SK-N-SH treated with all-trans-retinoic acid at 6 μM for 48 hours (cell line): ENCODE measurements at regions not wholly inside any gene's neighbourhood (a gene's known extent, or its start where the extent isn't known, plus 50 kb on each side); places are given as distances from the start of the nearest gene placed in this dataset.

ENCODE experiments used
- ATAC-seq: fragments of 200-7000 bp; cut with Tn5 transposase; 3 replicates; pipeline ENCODE4 v1.9.1; 2020; ENCODE audit warnings: mild to moderate bottlenecking, moderate library complexity
- ARNTL ChIP-seq: fragments of 450-650 bp; formaldehyde crosslinking; IDR thresholded peaks from 2 replicates; pipeline ENCODE4 v1.5.0; 2020; ENCODE audit warnings: low read depth, mild to moderate bottlenecking, moderate library complexity, borderline replicate concordance
- CREB5 ChIP-seq: fragments of 250-450 bp; sonication (Bioruptor Pico); IDR thresholded peaks from 2 replicates; pipeline ENCODE4 v1.5.1; 2020; ENCODE audit warnings: low read depth, mild to moderate bottlenecking, moderate library complexity
- CSRNP3 ChIP-seq: fragments of 250-450 bp; sonication (Bioruptor Pico); IDR thresholded peaks from 2 replicates; pipeline ENCODE4 v1.5.1; 2021; ENCODE audit warnings: mild to moderate bottlenecking, moderate library complexity
- ESRRG ChIP-seq: fragments of 250-450 bp; sonication (Bioruptor Pico); IDR thresholded peaks from 2 replicates; pipeline ENCODE4 v1.6.1; 2021; ENCODE audit warnings: mild to moderate bottlenecking
- GLIS3 ChIP-seq: fragments of 250-450 bp; sonication (Bioruptor Pico); IDR thresholded peaks from 2 replicates; pipeline ENCODE4 v1.5.0; 2020; ENCODE audit warnings: mild to moderate bottlenecking, moderate library complexity
- ISL1 ChIP-seq: fragments of 250-450 bp; sonication (Bioruptor Pico); IDR thresholded peaks from 2 replicates; pipeline ENCODE4 v2.1.2; 2022; ENCODE audit warnings: mild to moderate bottlenecking, moderate library complexity
- OSR1 ChIP-seq: fragments of 250-450 bp; sonication (Bioruptor Pico); IDR thresholded peaks from 2 replicates; pipeline ENCODE4 v1.8.0; 2022; ENCODE audit warnings: moderate library complexity, mild to moderate bottlenecking, inconsistent platforms
- PATZ1 ChIP-seq: fragments of 250-450 bp; sonication (Bioruptor Pico); IDR thresholded peaks from 2 replicates; pipeline ENCODE4 v1.8.0; 2020; ENCODE audit warnings: mild to moderate bottlenecking, moderate library complexity, borderline replicate concordance
- POU6F1 ChIP-seq: fragments of 250-450 bp; sonication (Bioruptor Pico); IDR thresholded peaks from 2 replicates; pipeline ENCODE4 v1.8.0; 2021; ENCODE audit warnings: low read depth, mild to moderate bottlenecking, moderate library complexity, borderline replicate concordance
- PPARA ChIP-seq: fragments of 250-450 bp; sonication (Bioruptor Pico); IDR thresholded peaks from 2 replicates; pipeline ENCODE4 v1.5.0; 2020; ENCODE audit warnings: mild to moderate bottlenecking, borderline replicate concordance
- RARB ChIP-seq: fragments of 250-450 bp; sonication (Bioruptor Pico); IDR thresholded peaks from 2 replicates; pipeline ENCODE4 v1.8.0; 2021; ENCODE audit warnings: mild to moderate bottlenecking, moderate library complexity
- TCF4 ChIP-seq: fragments of 250-450 bp; sonication (Bioruptor Pico); IDR thresholded peaks from 2 replicates; pipeline ENCODE4 v1.8.0; 2021; ENCODE audit warnings: mild to moderate bottlenecking, moderate library complexity, borderline replicate concordance
- TOX ChIP-seq: fragments of 250-450 bp; sonication (Bioruptor Pico); IDR thresholded peaks from 2 replicates; pipeline ENCODE4 v1.8.0; 2021; ENCODE audit warnings: mild to moderate bottlenecking, moderate library complexity, borderline replicate concordance
- TSHZ2 ChIP-seq: fragments of 250-450 bp; sonication (Bioruptor Pico); IDR thresholded peaks from 2 replicates; pipeline ENCODE4 v1.5.0; 2020; ENCODE audit warnings: mild to moderate bottlenecking, moderate library complexity
- ZC3H10 ChIP-seq: fragments of 250-450 bp; sonication (Bioruptor Pico); IDR thresholded peaks from 2 replicates; pipeline ENCODE4 v1.5.1; 2021; ENCODE audit warnings: mild to moderate bottlenecking, moderate library complexity
- ZFP3 ChIP-seq: fragments of 250-450 bp; sonication (Bioruptor Pico); IDR thresholded peaks from 2 replicates; pipeline ENCODE4 v1.5.0; 2020; ENCODE audit warnings: mild to moderate bottlenecking, moderate library complexity
- ZNF565 ChIP-seq: fragments of 450-650 bp; formaldehyde crosslinking; conservative IDR thresholded peaks from 2 replicates; pipeline ENCODE4 v1.5.0; 2020; ENCODE audit warnings: low read depth, mild to moderate bottlenecking, moderate library complexity
- ZNF8 ChIP-seq: fragments of 450-650 bp; formaldehyde crosslinking; IDR thresholded peaks from 2 replicates; pipeline ENCODE4 v1.5.0; 2020; ENCODE audit warnings: mild to moderate bottlenecking, moderate library complexity

- no peak for TF ChIP-seq TSHZ2 (CRISPR knock-in tag)
- no peak for TF ChIP-seq ZNF8 (CRISPR knock-in tag)
- TF ChIP-seq, all 23 proteins: peak for 0
Measured at GRCh38 chr7:112965506-112965905, 121.1 kb downstream of the GPR85 start (continued).

- no peak for TF ChIP-seq CSRNP3
- no peak for TF ChIP-seq OSR1 (CRISPR knock-in tag)
- no peak for TF ChIP-seq RARB (CRISPR knock-in tag)
- no peak for TF ChIP-seq ZFP3 (CRISPR knock-in tag)
- no peak for ATAC-seq
Measured at GRCh38 chr7:112963634-112964033, 123.0 kb downstream of the GPR85 start.

- TF ChIP-seq POU6F1 (CRISPR knock-in tag), result no peak
- no peak for TF ChIP-seq GLIS3 (CRISPR knock-in tag)
- no peak for TF ChIP-seq ISL1 (CRISPR knock-in tag)
- TF ChIP-seq ZNF565, result no peak
- no peak for TF ChIP-seq CREB5 (CRISPR knock-in tag)
- TF ChIP-seq PPARA (CRISPR knock-in tag), result no peak
- no peak for TF ChIP-seq TCF4 (CRISPR knock-in tag)
- TF ChIP-seq OSR1 (CRISPR knock-in tag), result no peak
- TF ChIP-seq TSHZ2 (CRISPR knock-in tag), result no peak
- TF ChIP-seq TOX (CRISPR knock-in tag), result no peak
- TF ChIP-seq ESRRG (CRISPR knock-in tag), result no peak
- TF ChIP-seq ZC3H10, result no peak
- ATAC-seq, result no peak
Measured at GRCh38 chr7:112962815-112963214, 123.8 kb downstream of the GPR85 start.

- ATAC-seq, result no peak
- TF ChIP-seq TCF4 (CRISPR knock-in tag) (no peak), ZNF565 (no peak), CREB5 (CRISPR knock-in tag) (no peak), PATZ1 (no peak), TOX (CRISPR knock-in tag) (no peak), ARNTL (CRISPR knock-in tag) (no peak), RARB (CRISPR knock-in tag) (no peak), TSHZ2 (CRISPR knock-in tag) (no peak), ZNF8 (CRISPR knock-in tag) (no peak)
Measured at GRCh38 chr7:112959276-112959675, 127.4 kb downstream of the GPR85 start.
